IPS-11a (cell line): ENCODE measurements at regions not wholly inside any gene's neighbourhood (a gene's known extent, or its start where the extent isn't known, plus 50 kb on each side); places are given as distances from the start of the nearest gene placed in this dataset.

Experiments used
- H3K4me3 ChIP-seq: one replicate; pipeline ENCODE4 v1.5.1; 2013; ENCODE audit warnings: low read depth, low read length, control low read depth

- H3K4me3 ChIP-seq = no peak overlapping the region
Observed at GRCh38 chr11:43545610-43546009, 134.9 kb upstream of the HSD17B12 start.

GRCh38 chr11:43546561-43547429 lies 133.7 kb upstream of the HSD17B12 start:
- peak overlapping the region; percentile 22 for H3K4me3 ChIP-seq

- peak overlapping the region; percentile 22 for H3K4me3 ChIP-seq
Observed at GRCh38 chr11:43547430-43547831, 133.1 kb upstream of the HSD17B12 start.

DNA sequence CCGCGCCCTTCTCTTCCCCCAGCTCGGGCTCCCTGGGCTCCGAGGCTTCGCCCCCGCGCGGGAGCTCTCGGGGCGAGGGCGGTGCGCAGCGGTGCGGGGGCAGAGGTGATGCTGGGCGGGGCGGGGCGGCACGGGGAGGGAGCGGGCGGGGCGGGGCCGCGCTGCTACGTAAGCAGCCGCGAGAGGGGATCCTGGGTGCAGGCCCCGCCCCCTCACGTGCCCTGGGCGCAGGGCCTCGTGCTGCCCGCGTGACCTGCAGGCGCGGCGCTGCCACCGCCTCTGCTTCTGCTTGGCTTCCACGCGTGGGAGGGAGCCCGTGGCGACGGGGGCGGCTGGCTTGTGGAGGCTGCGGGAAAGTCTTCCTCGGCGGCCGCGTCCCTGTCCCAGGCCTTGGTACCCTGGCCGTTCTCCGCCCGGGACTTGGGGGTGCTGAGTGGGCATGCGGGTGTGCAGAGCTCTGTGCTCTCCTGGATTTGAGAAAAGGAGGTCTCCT lies 132.6 kb upstream of the HSD17B12 start:
- H3K4me3 ChIP-seq = no peak overlapping the region

GRCh38 chr11:43548916-43549315 lies 131.6 kb upstream of the HSD17B12 start:
- H3K4me3 ChIP-seq = no peak overlapping the region

GRCh38 chr11:43549624-43550023 lies 130.9 kb upstream of the HSD17B12 start:
- no peak overlapping the region for H3K4me3 ChIP-seq

- H3K4me3 ChIP-seq = no peak overlapping the region
Observed at GRCh38 chr11:43550714-43551113, 129.8 kb upstream of the HSD17B12 start.

DNA sequence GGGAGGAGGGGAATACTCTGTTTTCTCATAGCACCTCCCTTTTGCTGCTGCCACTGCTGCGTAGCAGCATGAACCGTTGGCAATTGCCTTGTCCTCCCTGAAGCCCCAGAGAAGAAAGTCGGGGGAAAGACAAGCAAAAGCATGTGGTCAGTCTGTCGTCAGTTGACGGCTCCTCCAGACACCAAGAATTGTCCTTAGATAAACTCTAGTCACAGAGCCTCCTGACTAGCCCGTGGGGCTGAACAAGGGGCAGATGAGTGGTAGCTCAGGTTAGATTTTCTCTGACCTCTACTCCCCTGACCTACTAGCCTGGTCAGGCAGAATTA lies 126.4 kb upstream of the HSD17B12 start:
- H3K4me3 ChIP-seq = no peak overlapping the region

DNA sequence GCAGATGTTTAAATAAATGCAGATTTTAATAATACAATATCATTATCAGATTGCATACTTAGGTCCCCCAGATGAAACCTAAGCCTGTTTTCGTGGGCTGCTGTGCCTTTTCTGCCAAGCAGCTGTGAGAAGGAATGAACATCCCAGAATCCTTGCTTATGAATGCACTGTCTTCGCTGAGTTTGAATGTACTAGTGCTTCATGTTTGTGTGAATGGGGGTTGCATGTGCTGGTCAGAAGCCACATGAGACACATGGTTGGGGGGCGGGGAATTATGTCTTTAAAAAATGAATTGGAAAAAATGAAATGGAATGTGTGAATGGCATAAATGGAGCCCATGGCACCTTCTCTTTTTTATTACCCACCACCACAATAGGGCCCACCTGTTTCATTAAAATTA lies 125.4 kb upstream of the HSD17B12 start:
- no peak overlapping the region for H3K4me3 ChIP-seq

DNA sequence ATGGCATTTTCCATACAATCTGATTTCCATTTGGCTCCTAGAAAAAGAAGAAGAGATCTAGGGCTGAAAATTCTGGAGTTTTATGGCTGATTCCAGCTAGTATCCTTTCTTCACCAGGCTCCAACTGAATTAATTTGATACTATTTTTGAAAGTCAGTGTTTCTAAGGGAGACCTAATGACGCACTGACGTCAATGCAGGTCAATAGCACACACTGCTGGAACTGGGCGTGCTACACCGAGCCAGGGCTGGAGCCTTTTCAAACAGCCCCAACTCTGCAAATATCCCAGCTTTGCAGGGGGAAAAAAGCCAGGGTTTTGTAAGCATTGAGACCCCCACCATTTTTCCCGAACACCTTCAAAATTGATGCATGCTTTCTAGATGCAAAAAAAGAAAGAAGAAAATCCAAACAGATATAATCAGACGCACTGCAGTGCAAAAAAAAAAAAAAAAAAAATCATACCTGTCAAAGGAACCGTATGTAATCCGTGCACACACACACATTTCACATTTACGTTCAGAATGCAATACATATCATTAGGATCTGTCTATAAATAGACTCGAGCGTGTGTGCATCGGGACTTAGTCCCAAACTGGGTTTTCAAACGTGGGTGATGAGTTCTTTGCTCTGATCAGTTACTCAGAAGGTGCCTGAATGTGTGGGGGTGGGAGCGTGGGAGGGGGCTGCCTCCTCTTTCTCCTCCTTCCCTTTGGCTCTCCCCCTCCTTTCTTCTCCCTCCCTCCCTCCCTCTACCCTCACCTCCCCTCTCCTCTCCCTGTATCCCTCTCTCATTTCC lies 124.5 kb upstream of the HSD17B12 start:
- H3K4me3 ChIP-seq = no peak overlapping the region

GRCh38 chr11:43556612-43557375 lies 123.7 kb upstream of the HSD17B12 start:
- peak overlapping the region; percentile 13 for H3K4me3 ChIP-seq

- H3K4me3 ChIP-seq = no peak overlapping the region
Observed at GRCh38 chr11:43557553-43558110, 122.9 kb upstream of the HSD17B12 start.

DNA sequence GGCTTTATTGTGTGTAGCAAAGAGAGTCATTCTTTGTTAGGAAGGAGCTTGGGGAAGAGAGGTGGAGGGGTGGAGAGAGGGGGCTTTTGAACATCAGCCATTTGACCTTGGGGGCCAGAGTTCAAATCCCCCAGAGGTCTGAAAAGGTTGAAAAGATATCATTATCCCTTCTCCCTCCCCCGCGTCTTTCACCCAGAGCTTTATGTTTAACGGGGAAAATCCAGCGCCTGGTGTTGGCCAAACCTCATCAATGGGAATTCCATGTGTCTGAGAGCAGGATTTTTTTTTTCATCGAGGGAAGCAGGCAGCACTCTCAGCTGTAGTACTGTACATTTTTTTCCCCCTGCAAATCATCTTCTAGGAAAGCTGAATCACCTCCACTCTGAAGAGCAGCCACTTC lies 122.4 kb upstream of the HSD17B12 start:
- H3K4me3 ChIP-seq = peak overlapping the region; percentile 5

- H3K4me3 ChIP-seq = peak overlapping the region; percentile 5
Observed at GRCh38 chr11:43558556-43559127, 121.9 kb upstream of the HSD17B12 start.

DNA sequence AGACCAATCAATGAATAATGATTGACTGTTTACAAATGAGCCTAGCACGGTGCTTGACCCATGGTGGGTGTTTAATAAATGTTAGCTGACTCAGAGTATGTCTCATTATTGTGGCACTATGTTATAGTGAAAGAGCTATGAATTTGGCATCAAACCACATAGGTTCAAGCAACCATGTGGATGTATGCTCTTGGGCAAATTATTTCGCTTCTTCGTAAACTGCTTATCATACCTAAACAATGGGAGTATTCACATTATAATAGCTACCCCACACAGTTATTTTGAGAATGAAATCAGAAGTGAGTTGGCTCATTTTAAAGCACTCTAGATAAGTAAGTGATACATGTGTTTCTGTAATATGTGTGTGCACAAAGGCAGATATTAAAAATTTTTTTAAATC lies 118.7 kb upstream of the HSD17B12 start:
- no peak overlapping the region for H3K4me3 ChIP-seq

DNA sequence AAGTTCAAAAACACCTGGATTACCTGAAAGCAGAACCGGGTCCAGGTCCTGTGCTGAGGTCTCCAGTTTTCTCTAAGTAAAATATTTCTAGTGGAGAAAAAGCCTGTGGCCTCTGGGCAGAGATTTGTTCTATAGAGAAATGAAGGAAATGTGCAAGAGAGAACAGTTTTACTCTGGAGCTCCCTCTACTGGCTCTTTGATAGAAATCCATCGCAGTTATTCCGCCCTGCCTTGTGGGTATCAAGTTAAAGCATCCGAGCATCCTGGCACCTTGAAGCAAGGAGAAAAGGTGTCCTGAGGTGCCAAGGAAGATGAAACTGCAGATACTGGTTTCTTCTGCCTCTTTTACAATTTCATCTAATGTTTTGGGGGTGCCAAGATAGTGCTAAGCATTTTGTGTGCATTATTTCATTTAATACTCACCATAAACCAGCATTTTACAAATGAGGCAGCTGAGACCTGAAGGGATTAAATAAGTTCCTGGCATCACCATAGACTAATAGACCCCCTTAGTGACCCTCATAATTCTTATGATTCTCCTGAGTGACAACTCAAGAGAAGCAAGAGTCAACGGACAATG lies 113.1 kb upstream of the HSD17B12 start:
- no peak overlapping the region for H3K4me3 ChIP-seq

DNA sequence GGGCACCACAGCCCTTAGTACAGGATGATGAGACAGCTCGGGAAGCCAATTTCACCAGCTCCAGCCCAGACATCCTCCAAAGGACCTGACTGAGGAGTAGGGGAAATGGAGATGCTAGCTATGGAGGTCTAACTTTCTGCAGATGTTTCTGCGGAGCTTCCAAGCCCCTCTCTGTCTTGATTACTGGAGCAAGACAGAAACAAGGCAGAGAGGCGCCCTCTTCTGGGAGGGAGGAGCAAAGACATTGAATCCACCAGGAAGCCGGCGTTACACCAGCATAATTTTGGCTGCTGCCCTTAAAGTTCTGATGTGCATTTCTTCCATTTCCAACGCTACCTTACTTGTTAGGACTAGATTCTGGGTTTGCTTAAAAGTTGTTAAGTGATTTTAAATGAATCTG lies 107.3 kb upstream of the HSD17B12 start:
- H3K4me3 ChIP-seq = no peak overlapping the region

GRCh38 chr11:43573873-43574272 lies 106.7 kb upstream of the HSD17B12 start:
- no peak overlapping the region for H3K4me3 ChIP-seq

DNA sequence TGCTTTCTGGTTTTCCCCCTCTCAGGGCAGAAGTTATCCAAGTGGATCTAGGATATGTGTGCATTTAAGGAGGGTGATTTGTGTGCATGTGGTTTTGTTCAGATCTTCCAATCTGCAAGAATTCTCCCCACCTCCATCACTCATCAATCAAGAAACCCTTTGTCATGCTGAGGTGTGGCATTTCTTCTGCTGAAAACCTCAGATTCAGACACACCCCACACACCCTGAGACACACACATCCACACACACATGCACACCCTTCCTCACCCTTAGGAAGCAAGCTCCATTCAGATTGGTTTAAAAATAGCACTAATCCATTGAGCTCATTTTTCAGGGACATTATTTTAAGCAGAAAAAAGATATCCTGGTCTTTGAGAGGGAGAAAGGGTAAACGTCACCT lies 106.1 kb upstream of the HSD17B12 start:
- no peak overlapping the region for H3K4me3 ChIP-seq
